Fibroblast of lung (primary cell): ENCODE measurements at regions not wholly inside any gene's neighbourhood (a gene's known extent, or its start where the extent isn't known, plus 50 kb on each side); places are given as distances from the start of the nearest gene placed in this dataset.

Source experiments
- CTCF ChIP-seq, 2 donors: IDR thresholded peaks in 1 of 2; conservative IDR thresholded peaks in 1 of 2; 1 replicate in 1 of 2; 2 replicates in 1 of 2; pipeline ENCODE4 v1.5.1; 2011 to 2012; ENCODE audit warnings: low read length in 2 of 2, control low read depth in 1 of 2, inconsistent platforms in 1 of 2, low read depth in 1 of 2, mild to moderate bottlenecking in 1 of 2
- EZH2 ChIP-seq: IDR thresholded peaks from 2 replicates; pipeline ENCODE4 v1.5.1; 2012; ENCODE audit warnings: low read length, control low read depth, mild to moderate bottlenecking; ENCODE audit errors: missing control alignments

DNA sequence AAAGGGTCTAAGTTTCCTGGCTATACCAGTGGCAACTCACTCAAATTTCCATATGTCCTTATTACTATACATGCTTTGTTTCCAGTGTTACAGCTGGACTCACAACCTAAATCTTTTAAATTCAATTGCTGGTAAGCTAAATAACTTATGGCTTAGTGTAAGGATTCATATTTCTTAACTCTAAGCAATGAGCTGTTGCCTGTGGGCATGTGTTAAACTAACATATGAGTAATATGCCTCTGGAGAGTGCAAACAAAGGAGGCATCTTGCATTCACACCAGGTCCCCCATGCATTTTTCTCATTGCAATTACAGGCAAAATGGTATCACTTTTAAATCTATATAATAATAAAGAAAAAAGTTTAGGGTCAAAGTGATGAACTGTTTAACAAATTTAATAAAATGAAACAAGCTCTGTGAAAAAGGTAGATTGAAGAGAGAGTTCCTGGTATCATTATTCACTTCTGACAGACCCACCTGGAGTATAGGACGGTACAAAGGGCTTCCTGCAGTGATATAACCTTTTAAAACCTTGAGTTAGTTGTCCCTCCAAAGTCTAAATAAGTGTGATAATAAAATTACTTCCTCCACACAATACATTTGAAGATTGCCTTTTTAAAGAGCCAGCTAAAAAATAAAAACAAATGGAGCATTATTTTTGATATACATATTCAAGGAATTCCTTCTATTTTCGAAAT is 57.6 kb upstream of the HMGCLL1 start:
- TF ChIP-seq CTCF (conservative IDR thresholded peaks at IDR 0.05 in 1 of 2, IDR thresholded peaks at IDR 0.05 in 1 of 2; ENCODE audit: low read depth in 1 of 2, low read length in 2 of 2) (no peak), EZH2 (no peak)
